Hepatocyte (in vitro differentiated cells): ENCODE measurements at regions not wholly inside any gene's neighbourhood (a gene's known extent, or its start where the extent isn't known, plus 50 kb on each side); places are given as distances from the start of the nearest gene placed in this dataset.

Experiments
- DNase-seq: peaks from one replicate; pipeline ENCODE4 v3.0.0-alpha.2; 2016; ENCODE audit warnings: low spot score
- H2AFZ ChIP-seq: fragments of 200-600 bp; sonication (generic); 2 replicates; pipeline ENCODE4 v1.6.0; 2016; ENCODE audit warnings: antibody characterized with exemption, mild to moderate bottlenecking
- H3K27ac ChIP-seq: fragments of 200-600 bp; sonication (generic); 2 replicates; pipeline ENCODE4 v1.5.1; 2016; ENCODE audit warnings: mild to moderate bottlenecking
- H3K27me3 ChIP-seq: fragments of 200-600 bp; sonication (generic); 2 replicates; pipeline ENCODE4 v1.6.1; 2016
- H3K36me3 ChIP-seq: fragments of 200-600 bp; sonication (generic); replicated peaks from 2 replicates; pipeline ENCODE4 v1.5.1; 2016; ENCODE audit warnings: low read depth; ENCODE audit not compliant: insufficient read depth
- H3K4me1 ChIP-seq: fragments of 200-600 bp; sonication (generic); 2 replicates; pipeline ENCODE4 v1.5.1; 2016; ENCODE audit warnings: mild to moderate bottlenecking, moderate library complexity; ENCODE audit not compliant: insufficient read depth
- H3K4me2 ChIP-seq: fragments of 200-600 bp; sonication (generic); 2 replicates; pipeline ENCODE4 v1.6.0; 2016
- H3K4me3 ChIP-seq: fragments of 200-600 bp; sonication (generic); 2 replicates; pipeline ENCODE4 v1.5.1; 2016; ENCODE audit warnings: mild to moderate bottlenecking
- H3K79me2 ChIP-seq: fragments of 200-600 bp; sonication (generic); 2 replicates; pipeline ENCODE4 v1.6.0; 2017; ENCODE audit warnings: mild to moderate bottlenecking
- H3K9me2 ChIP-seq: fragments of 200-600 bp; sonication (generic); replicated peaks from 2 replicates; pipeline ENCODE4 v1.6.0; 2017; ENCODE audit warnings: mild to moderate bottlenecking; ENCODE audit not compliant: insufficient read depth
- H3K9me3 ChIP-seq: fragments of 200-600 bp; sonication (generic); 2 replicates; pipeline ENCODE4 v1.5.1; 2016; ENCODE audit warnings: low read depth, mild to moderate bottlenecking
- H4K20me1 ChIP-seq: fragments of 200-600 bp; sonication (generic); 2 replicates; pipeline ENCODE4 v1.6.0; 2016; ENCODE audit warnings: mild to moderate bottlenecking; ENCODE audit not compliant: insufficient read depth, poor library complexity, severe bottlenecking
- EZH2 ChIP-seq: fragments of 200-600 bp; sonication (generic); IDR thresholded peaks from 2 replicates; pipeline ENCODE4 v1.6.1; 2016; ENCODE audit warnings: antibody characterized with exemption, mild to moderate bottlenecking, borderline replicate concordance
- EZH2phosphoT487 ChIP-seq: fragments of 200-600 bp; sonication (generic); IDR thresholded peaks from one replicate; pipeline ENCODE4 v1.6.1; 2018; ENCODE audit warnings: antibody characterized with exemption, mild to moderate bottlenecking, low read depth, moderate library complexity; ENCODE audit not compliant: unreplicated experiment, severe bottlenecking
- WGBS: methylation state at CpG from one replicate; pipeline ENCODE4 v1.1.6; 2016; ENCODE audit warnings: low lambda C conversion rate; ENCODE audit errors: missing lambda C conversion rate; 5-methylcytosine and 5-hydroxymethylcytosine counted together
- TF ChIP-seq, protein P1 (sequence below): fragments of 200-600 bp; sonication (generic); IDR thresholded peaks from 2 replicates; pipeline ENCODE4 v1.5.1; 2016; ENCODE audit warnings: antibody characterized with exemption, mild to moderate bottlenecking; ENCODE audit not compliant: poor library complexity

GRCh38 chr2:20917287-20917660 lies 94.4 kb upstream of the LDAH start:
- Histone ChIP-seq H3K9me2 (no peaks in the 10 kb centered on the region), H2AFZ (peak overlapping the region; percentile 38), H3K79me2 (no peaks in the 10 kb centered on the region), H3K4me1 (no peaks in the 10 kb centered on the region), H3K9me3 (no peaks in the 10 kb centered on the region), H3K27me3 (no peaks in the 10 kb centered on the region), H3K27ac (no peak overlapping the region), H3K4me2 (peak overlapping the region; percentile 58), H4K20me1 (no peaks in the 10 kb centered on the region), H3K4me3 (no peak overlapping the region), H3K36me3 (no peaks in the 10 kb centered on the region)
- DNase-seq, result no peak
- TF ChIP-seq EZH2 (no peak), EZH2phosphoT487 (no peak)
- TF ChIP-seq, protein P1, sequence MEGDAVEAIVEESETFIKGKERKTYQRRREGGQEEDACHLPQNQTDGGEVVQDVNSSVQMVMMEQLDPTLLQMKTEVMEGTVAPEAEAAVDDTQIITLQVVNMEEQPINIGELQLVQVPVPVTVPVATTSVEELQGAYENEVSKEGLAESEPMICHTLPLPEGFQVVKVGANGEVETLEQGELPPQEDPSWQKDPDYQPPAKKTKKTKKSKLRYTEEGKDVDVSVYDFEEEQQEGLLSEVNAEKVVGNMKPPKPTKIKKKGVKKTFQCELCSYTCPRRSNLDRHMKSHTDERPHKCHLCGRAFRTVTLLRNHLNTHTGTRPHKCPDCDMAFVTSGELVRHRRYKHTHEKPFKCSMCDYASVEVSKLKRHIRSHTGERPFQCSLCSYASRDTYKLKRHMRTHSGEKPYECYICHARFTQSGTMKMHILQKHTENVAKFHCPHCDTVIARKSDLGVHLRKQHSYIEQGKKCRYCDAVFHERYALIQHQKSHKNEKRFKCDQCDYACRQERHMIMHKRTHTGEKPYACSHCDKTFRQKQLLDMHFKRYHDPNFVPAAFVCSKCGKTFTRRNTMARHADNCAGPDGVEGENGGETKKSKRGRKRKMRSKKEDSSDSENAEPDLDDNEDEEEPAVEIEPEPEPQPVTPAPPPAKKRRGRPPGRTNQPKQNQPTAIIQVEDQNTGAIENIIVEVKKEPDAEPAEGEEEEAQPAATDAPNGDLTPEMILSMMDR, result no peak
- 90% methylated on average over 8 of the region's 8 CpGs for WGBS

- 60% methylated on average over 7 of the region's 7 CpGs for WGBS
Measured at GRCh38 chr2:20916604-20917286, 93.8 kb upstream of the LDAH start.

DNA sequence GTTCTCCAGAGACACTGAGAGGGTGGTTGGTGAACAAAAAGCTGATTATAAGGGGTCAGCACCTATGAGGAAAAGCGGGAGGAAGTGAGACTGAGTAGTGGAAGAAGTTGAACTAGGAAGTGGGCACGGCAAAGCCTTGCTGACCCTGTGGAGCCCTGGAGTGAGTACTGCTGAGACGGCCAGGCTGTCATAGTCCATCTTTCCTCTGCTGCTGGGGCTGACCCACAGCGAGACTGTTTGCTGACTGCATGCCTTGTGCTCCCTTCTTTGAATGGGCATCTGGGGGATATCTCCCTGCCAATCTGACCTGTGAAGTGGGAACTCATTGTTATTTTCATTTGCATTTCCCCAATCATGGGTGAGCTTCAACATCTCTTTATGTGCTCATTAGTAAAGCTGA lies 92.4 kb upstream of the LDAH start:
- Histone ChIP-seq H3K4me1 (no peaks in the 10 kb centered on the region), H3K4me2 (no peak overlapping the region), H3K9me2 (no peaks in the 10 kb centered on the region), H3K9me3 (no peaks in the 10 kb centered on the region), H3K27ac (no peak overlapping the region), H3K79me2 (no peaks in the 10 kb centered on the region), H3K27me3 (no peaks in the 10 kb centered on the region), H2AFZ (no peak overlapping the region), H3K4me3 (no peak overlapping the region), H3K36me3 (no peaks in the 10 kb centered on the region), H4K20me1 (no peaks in the 10 kb centered on the region)
- no peak for TF ChIP-seq EZH2
- no peak for TF ChIP-seq EZH2phosphoT487
- TF ChIP-seq, protein P1, result no peak
- 69% methylated on average over 4 of the region's 4 CpGs for WGBS
- no peak for DNase-seq

More at GRCh38 chr2:20916604-20917286, 93.8 kb upstream of the LDAH start:
- no peaks in the 10 kb centered on the region for H4K20me1 ChIP-seq
- TF ChIP-seq EZH2, result no peak
- TF ChIP-seq, protein P1, result peak; percentile 55
- H3K4me2 ChIP-seq, result peak overlapping the region; percentile 58
- peak overlapping the region; percentile 38 for H2AFZ ChIP-seq
- H3K9me3 ChIP-seq, result no peaks in the 10 kb centered on the region
- no peaks in the 10 kb centered on the region for H3K27me3 ChIP-seq
- H3K4me3 ChIP-seq, result no peak overlapping the region
- no peak overlapping the region for H3K27ac ChIP-seq
- no peaks in the 10 kb centered on the region for H3K79me2 ChIP-seq
- DNase-seq, result peak; percentile 68
- H3K36me3 ChIP-seq, result no peaks in the 10 kb centered on the region
- no peaks in the 10 kb centered on the region for H3K9me2 ChIP-seq
- H3K4me1 ChIP-seq, result no peaks in the 10 kb centered on the region

- no peaks in the 10 kb centered on the region for H4K20me1 ChIP-seq
- H3K27ac ChIP-seq, result no peak overlapping the region
- H3K79me2 ChIP-seq, result no peaks in the 10 kb centered on the region
- no peak overlapping the region for H2AFZ ChIP-seq
- TF ChIP-seq, protein P1, result no peak
- TF ChIP-seq EZH2 (no peak), EZH2phosphoT487 (no peak)
- H3K36me3 ChIP-seq, result no peaks in the 10 kb centered on the region
- WGBS, result 91% methylated on average over 5 of the region's 5 CpGs
- H3K9me2 ChIP-seq, result no peaks in the 10 kb centered on the region
- H3K4me1 ChIP-seq, result no peaks in the 10 kb centered on the region
- H3K4me3 ChIP-seq, result no peak overlapping the region
- H3K9me3 ChIP-seq, result no peaks in the 10 kb centered on the region
- no peak for DNase-seq
- no peaks in the 10 kb centered on the region for H3K27me3 ChIP-seq
- H3K4me2 ChIP-seq, result no peak overlapping the region
Measured at GRCh38 chr2:20914771-20915170, 91.9 kb upstream of the LDAH start.
